ENCODE measurements at regions not wholly inside any gene's neighbourhood (a gene's known extent, or its start where the extent isn't known, plus 50 kb on each side); places are given as distances from the start of the nearest gene placed in this dataset.
"Not testable (repeated sequence)": the region's sequence is repeated elsewhere in the genome, so short reads cannot be mapped to it uniquely, and the experiment has no call there.

GRCh38 chr14:65153101-65153500 is 50.8 kb upstream of the MAX start:
- DNase-seq (ENCODE audit: low read depth): no peak

GRCh38 chr14:65156568-65157366 is 54.5 kb upstream of the MAX start:
- DNase-seq (ENCODE audit: low read depth): peak; percentile 39

- no peak for DNase-seq (ENCODE audit: low read depth)
Observed at GRCh38 chr14:65159281-65160062, 57.2 kb upstream of the MAX start.

GRCh38 chr14:65160091-65160490 is 57.8 kb upstream of the MAX start:
- DNase-seq (ENCODE audit: low read depth): no peak

- no peak for DNase-seq (ENCODE audit: low read depth)
Observed at GRCh38 chr14:65162031-65162430, 59.7 kb upstream of the MAX start.

GRCh38 chr14:65164068-65164824 is 61.9 kb upstream of the MAX start:
- DNase-seq (ENCODE audit: low read depth): peak; percentile 27

- no peak for DNase-seq (ENCODE audit: low read depth)
Observed at GRCh38 chr14:65164825-65165135, 62.5 kb upstream of the MAX start.

GRCh38 chr14:65167072-65167645 is 64.8 kb upstream of the MAX start:
- DNase-seq (ENCODE audit: low read depth): no peak

- DNase-seq (ENCODE audit: low read depth): no peak
Observed at GRCh38 chr14:65168840-65169239, 66.5 kb upstream of the MAX start.

- DNase-seq (ENCODE audit: low read depth): no peak
Observed at GRCh38 chr14:65169351-65169750, 67.0 kb upstream of the MAX start.

- DNase-seq (ENCODE audit: low read depth): no peak
Observed at GRCh38 chr14:65170318-65170717, 68.0 kb upstream of the MAX start.

- no peak for DNase-seq (ENCODE audit: low read depth)
Observed at GRCh38 chr14:65170768-65171507, 68.6 kb upstream of the MAX start.

- DNase-seq (ENCODE audit: low read depth): no peak
Observed at GRCh38 chr14:65173973-65174693, 71.8 kb upstream of the MAX start.

- DNase-seq (ENCODE audit: low read depth): no peak
Observed at GRCh38 chr14:65174783-65175182, 72.5 kb upstream of the MAX start.

GRCh38 chr14:65177551-65177950 is 75.2 kb upstream of the MAX start:
- DNase-seq (ENCODE audit: low read depth): no peak

- DNase-seq (ENCODE audit: low read depth): not testable (repeated sequence)
Observed at GRCh38 chr14:65179231-65179630, 76.9 kb upstream of the MAX start.

- DNase-seq (ENCODE audit: low read depth): peak; percentile 65
Observed at GRCh38 chr14:65179918-65180724, 77.8 kb upstream of the MAX start.

GRCh38 chr14:65180725-65181025 is 78.4 kb upstream of the MAX start:
- DNase-seq (ENCODE audit: low read depth): no peak

- no peak for DNase-seq (ENCODE audit: low read depth)
Observed at GRCh38 chr14:65184032-65184764, 81.9 kb upstream of the MAX start.

- DNase-seq (ENCODE audit: low read depth): no peak
Observed at GRCh38 chr14:65185829-65186228, 83.5 kb upstream of the MAX start.
